Endodermal cell (in vitro differentiated cells): ENCODE measurements at regions not wholly inside any gene's neighbourhood (a gene's known extent, or its start where the extent isn't known, plus 50 kb on each side); places are given as distances from the start of the nearest gene placed in this dataset.

Experiments used
- DNase-seq: peaks from one replicate; pipeline ENCODE4 v3.0.0-alpha.2; 2017
- H3K27ac ChIP-seq: 2 replicates; pipeline ENCODE4 v1.5.1; 2013; ENCODE audit warnings: mild to moderate bottlenecking, low read depth, low read length, moderate library complexity
- H3K27me3 ChIP-seq: 2 replicates; pipeline ENCODE4 v1.6.1; 2013; ENCODE audit warnings: mild to moderate bottlenecking, low read length, moderate library complexity; ENCODE audit not compliant: insufficient read depth, control insufficient read depth, poor library complexity, severe bottlenecking
- H3K36me3 ChIP-seq: 2 replicates; pipeline ENCODE4 v1.7.0; 2013; ENCODE audit warnings: mild to moderate bottlenecking, low read length, moderate library complexity; ENCODE audit not compliant: control insufficient read depth, insufficient read depth
- H3K4me1 ChIP-seq: one replicate; pipeline ENCODE4 v1.7.0; 2013; ENCODE audit warnings: low read length; ENCODE audit not compliant: control insufficient read depth, insufficient read depth
- H3K4me3 ChIP-seq: 2 replicates; pipeline ENCODE4 v1.5.1; 2013; ENCODE audit warnings: mild to moderate bottlenecking, low read length, moderate library complexity
- H3K9ac ChIP-seq: 2 replicates; pipeline ENCODE4 v1.6.1; 2013; ENCODE audit warnings: mild to moderate bottlenecking, low read length, moderate library complexity; ENCODE audit not compliant: poor library complexity, severe bottlenecking; ENCODE audit errors: extremely low read depth
- H3K9me3 ChIP-seq: 2 replicates; pipeline ENCODE4 v1.6.1; 2013; ENCODE audit warnings: mild to moderate bottlenecking, low read length, moderate library complexity; ENCODE audit not compliant: control insufficient read depth
- H3K27ac Mint-ChIP-seq: 2 replicates; pipeline ENCODE4 v1.8.0; 2020; ENCODE audit warnings: mixed read lengths
- H3K27me3 Mint-ChIP-seq: 2 replicates; pipeline ENCODE4 v1.8.0; 2021; ENCODE audit warnings: mild to moderate bottlenecking, mixed read lengths; ENCODE audit not compliant: insufficient read depth
- H3K36me3 Mint-ChIP-seq: 2 replicates; pipeline ENCODE4 v1.8.0; 2020; ENCODE audit warnings: low read depth, mixed read lengths
- H3K4me1 Mint-ChIP-seq: 2 replicates; pipeline ENCODE4 v1.8.0; 2020; ENCODE audit warnings: mixed read lengths
- H3K4me3 Mint-ChIP-seq: 2 replicates; pipeline ENCODE4 v1.8.0; 2020; ENCODE audit warnings: mild to moderate bottlenecking, moderate library complexity, mixed read lengths
- H3K9me3 Mint-ChIP-seq: 2 replicates; pipeline ENCODE4 v1.8.0; 2020; ENCODE audit warnings: mild to moderate bottlenecking, mixed read lengths
- WGBS, 2 experiments: methylation state at CpG; one replicate each; pipeline versions ENCODE4 v1.1.5 to v1.1.7; 2013; ENCODE audit warnings: missing lambda C conversion rate in 2 of 2, mixed read lengths in 1 of 2; ENCODE audit not compliant: insufficient coverage in 1 of 2, insufficient read length in 1 of 2; 5-methylcytosine and 5-hydroxymethylcytosine counted together
- TF ChIP-seq, protein P1 (sequence below): fragments of 200-600 bp; sonication (generic); conservative IDR thresholded peaks from 2 replicates; pipeline ENCODE4 v1.5.0; 2021; ENCODE audit warnings: antibody characterized with exemption, mild to moderate bottlenecking

GRCh38 chr3:70806021-70806420 lies 493.6 kb upstream of the MDFIC2 start:
- H3K27me3 Mint-ChIP-seq = no peaks in the 10 kb centered on the region
- Histone ChIP-seq H3K36me3 (no peaks in the 10 kb centered on the region), H3K27me3 (no peaks in the 10 kb centered on the region), H3K4me1 (no peaks in the 10 kb centered on the region), H3K9me3 (no peaks in the 10 kb centered on the region), H3K4me3 (no peak overlapping the region), H3K27ac (no peak overlapping the region), H3K9ac (no peak overlapping the region)
- no peak overlapping the region for H3K27ac Mint-ChIP-seq
- no peaks in the 10 kb centered on the region for H3K36me3 Mint-ChIP-seq
- 95 to 100% methylated on average over 4 to 6 of the region's 6 CpGs for WGBS, 2 experiments
- DNase-seq = no peak
- no peaks in the 10 kb centered on the region for H3K9me3 Mint-ChIP-seq
- no peaks in the 10 kb centered on the region for H3K4me1 Mint-ChIP-seq
- TF ChIP-seq, protein P1, sequence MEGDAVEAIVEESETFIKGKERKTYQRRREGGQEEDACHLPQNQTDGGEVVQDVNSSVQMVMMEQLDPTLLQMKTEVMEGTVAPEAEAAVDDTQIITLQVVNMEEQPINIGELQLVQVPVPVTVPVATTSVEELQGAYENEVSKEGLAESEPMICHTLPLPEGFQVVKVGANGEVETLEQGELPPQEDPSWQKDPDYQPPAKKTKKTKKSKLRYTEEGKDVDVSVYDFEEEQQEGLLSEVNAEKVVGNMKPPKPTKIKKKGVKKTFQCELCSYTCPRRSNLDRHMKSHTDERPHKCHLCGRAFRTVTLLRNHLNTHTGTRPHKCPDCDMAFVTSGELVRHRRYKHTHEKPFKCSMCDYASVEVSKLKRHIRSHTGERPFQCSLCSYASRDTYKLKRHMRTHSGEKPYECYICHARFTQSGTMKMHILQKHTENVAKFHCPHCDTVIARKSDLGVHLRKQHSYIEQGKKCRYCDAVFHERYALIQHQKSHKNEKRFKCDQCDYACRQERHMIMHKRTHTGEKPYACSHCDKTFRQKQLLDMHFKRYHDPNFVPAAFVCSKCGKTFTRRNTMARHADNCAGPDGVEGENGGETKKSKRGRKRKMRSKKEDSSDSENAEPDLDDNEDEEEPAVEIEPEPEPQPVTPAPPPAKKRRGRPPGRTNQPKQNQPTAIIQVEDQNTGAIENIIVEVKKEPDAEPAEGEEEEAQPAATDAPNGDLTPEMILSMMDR = no peak
- no peak overlapping the region for H3K4me3 Mint-ChIP-seq

- Histone ChIP-seq H3K9ac (no peak overlapping the region), H3K36me3 (no peaks in the 10 kb centered on the region), H3K27ac (no peak overlapping the region), H3K9me3 (no peaks in the 10 kb centered on the region), H3K27me3 (no peaks in the 10 kb centered on the region), H3K4me3 (no peak overlapping the region), H3K4me1 (no peaks in the 10 kb centered on the region)
- DNase-seq = no peak
- H3K9me3 Mint-ChIP-seq = no peaks in the 10 kb centered on the region
- H3K27me3 Mint-ChIP-seq = no peaks in the 10 kb centered on the region
- no peak overlapping the region for H3K27ac Mint-ChIP-seq
- H3K4me1 Mint-ChIP-seq = no peaks in the 10 kb centered on the region
- no peak overlapping the region for H3K4me3 Mint-ChIP-seq
- TF ChIP-seq, protein P1 = no peak
- WGBS, 2 experiments = 93 to 100% methylated on average over 4 to 6 of the region's 6 CpGs
- no peaks in the 10 kb centered on the region for H3K36me3 Mint-ChIP-seq
Measured at GRCh38 chr3:70805061-70805889, 492.8 kb upstream of the MDFIC2 start.

- DNase-seq = no peak
- Histone ChIP-seq H3K4me3 (no peak overlapping the region), H3K27me3 (no peaks in the 10 kb centered on the region), H3K36me3 (no peaks in the 10 kb centered on the region), H3K9me3 (no peaks in the 10 kb centered on the region), H3K9ac (no peak overlapping the region), H3K27ac (no peak overlapping the region), H3K4me1 (no peaks in the 10 kb centered on the region)
- H3K27me3 Mint-ChIP-seq = no peaks in the 10 kb centered on the region
- H3K9me3 Mint-ChIP-seq = no peaks in the 10 kb centered on the region
- 78 to 86% methylated on average over 1 of the region's 2 CpGs for WGBS, 2 experiments
- TF ChIP-seq, protein P1 = no peak
- no peaks in the 10 kb centered on the region for H3K4me1 Mint-ChIP-seq
- H3K4me3 Mint-ChIP-seq = no peak overlapping the region
- H3K36me3 Mint-ChIP-seq = no peaks in the 10 kb centered on the region
- H3K27ac Mint-ChIP-seq = no peak overlapping the region
Measured at GRCh38 chr3:70803891-70804290, 491.5 kb upstream of the MDFIC2 start.
